Endodermal cell (in vitro differentiated cells): ENCODE measurements at regions not wholly inside any gene's neighbourhood (a gene's known extent, or its start where the extent isn't known, plus 50 kb on each side); places are given as distances from the start of the nearest gene placed in this dataset.

ENCODE experiments used
- DNase-seq: peaks from one replicate; pipeline ENCODE4 v3.0.0-alpha.2; 2017
- H3K27ac ChIP-seq: 2 replicates; pipeline ENCODE4 v1.5.1; 2013; ENCODE audit warnings: mild to moderate bottlenecking, low read depth, low read length, moderate library complexity
- H3K27me3 ChIP-seq: 2 replicates; pipeline ENCODE4 v1.6.1; 2013; ENCODE audit warnings: mild to moderate bottlenecking, low read length, moderate library complexity; ENCODE audit not compliant: insufficient read depth, control insufficient read depth, poor library complexity, severe bottlenecking
- H3K36me3 ChIP-seq: 2 replicates; pipeline ENCODE4 v1.7.0; 2013; ENCODE audit warnings: mild to moderate bottlenecking, low read length, moderate library complexity; ENCODE audit not compliant: control insufficient read depth, insufficient read depth
- H3K4me1 ChIP-seq: one replicate; pipeline ENCODE4 v1.7.0; 2013; ENCODE audit warnings: low read length; ENCODE audit not compliant: control insufficient read depth, insufficient read depth
- H3K4me3 ChIP-seq: 2 replicates; pipeline ENCODE4 v1.5.1; 2013; ENCODE audit warnings: mild to moderate bottlenecking, low read length, moderate library complexity
- H3K9ac ChIP-seq: 2 replicates; pipeline ENCODE4 v1.6.1; 2013; ENCODE audit warnings: mild to moderate bottlenecking, low read length, moderate library complexity; ENCODE audit not compliant: poor library complexity, severe bottlenecking; ENCODE audit errors: extremely low read depth
- H3K9me3 ChIP-seq: 2 replicates; pipeline ENCODE4 v1.6.1; 2013; ENCODE audit warnings: mild to moderate bottlenecking, low read length, moderate library complexity; ENCODE audit not compliant: control insufficient read depth
- H3K27ac Mint-ChIP-seq: 2 replicates; pipeline ENCODE4 v1.8.0; 2020; ENCODE audit warnings: mixed read lengths
- H3K27me3 Mint-ChIP-seq: 2 replicates; pipeline ENCODE4 v1.8.0; 2021; ENCODE audit warnings: mild to moderate bottlenecking, mixed read lengths; ENCODE audit not compliant: insufficient read depth
- H3K36me3 Mint-ChIP-seq: 2 replicates; pipeline ENCODE4 v1.8.0; 2020; ENCODE audit warnings: low read depth, mixed read lengths
- H3K4me1 Mint-ChIP-seq: 2 replicates; pipeline ENCODE4 v1.8.0; 2020; ENCODE audit warnings: mixed read lengths
- H3K4me3 Mint-ChIP-seq: 2 replicates; pipeline ENCODE4 v1.8.0; 2020; ENCODE audit warnings: mild to moderate bottlenecking, moderate library complexity, mixed read lengths
- H3K9me3 Mint-ChIP-seq: 2 replicates; pipeline ENCODE4 v1.8.0; 2020; ENCODE audit warnings: mild to moderate bottlenecking, mixed read lengths
- CTCF ChIP-seq: fragments of 200-600 bp; sonication (generic); conservative IDR thresholded peaks from 2 replicates; pipeline ENCODE4 v1.5.0; 2021; ENCODE audit warnings: antibody characterized with exemption, mild to moderate bottlenecking
- WGBS, 2 experiments: methylation state at CpG; one replicate each; pipeline versions ENCODE4 v1.1.5 to v1.1.7; 2013; ENCODE audit warnings: missing lambda C conversion rate in 2 of 2, mixed read lengths in 1 of 2; ENCODE audit not compliant: insufficient coverage in 1 of 2, insufficient read length in 1 of 2; 5-methylcytosine and 5-hydroxymethylcytosine counted together

GRCh38 chr3:66808891-66809594 lies 189.1 kb upstream of the KBTBD8 start:
- Histone ChIP-seq H3K4me3 (no peak overlapping the region), H3K27me3 (no peaks in the 10 kb centered on the region), H3K4me1 (peaks cover 4% of the 10 kb centered on the region), H3K9me3 (peaks cover 5% of the 10 kb centered on the region), H3K9ac (no peak overlapping the region), H3K36me3 (no peaks in the 10 kb centered on the region), H3K27ac (no peak overlapping the region)
- no peak for TF ChIP-seq CTCF
- DNase-seq, result no peak
- H3K36me3 Mint-ChIP-seq, result no peaks in the 10 kb centered on the region
- WGBS, 2 experiments, result 87 to 90% methylated on average over 5 to 6 of the region's 6 CpGs
- H3K27ac Mint-ChIP-seq, result no peak overlapping the region
- H3K4me1 Mint-ChIP-seq, result peaks cover 19% of the 10 kb centered on the region
- H3K4me3 Mint-ChIP-seq, result no peak overlapping the region
- no peaks in the 10 kb centered on the region for H3K9me3 Mint-ChIP-seq
- no peaks in the 10 kb centered on the region for H3K27me3 Mint-ChIP-seq

- DNase-seq, result no peak
- Histone ChIP-seq H3K4me1 (peaks cover 4% of the 10 kb centered on the region), H3K4me3 (no peak overlapping the region), H3K27me3 (no peaks in the 10 kb centered on the region), H3K9ac (no peak overlapping the region), H3K36me3 (no peaks in the 10 kb centered on the region), H3K9me3 (peaks cover 5% of the 10 kb centered on the region), H3K27ac (no peak overlapping the region)
- Mint-ChIP-seq H3K4me3 (no peak overlapping the region), H3K27me3 (no peaks in the 10 kb centered on the region), H3K27ac (no peak overlapping the region), H3K36me3 (no peaks in the 10 kb centered on the region), H3K4me1 (peaks cover 18% of the 10 kb centered on the region), H3K9me3 (no peaks in the 10 kb centered on the region)
- no peak for TF ChIP-seq CTCF
- 91 to 94% methylated on average over 4 of the region's 4 CpGs for WGBS, 2 experiments
Measured at GRCh38 chr3:66809595-66809958, 188.5 kb upstream of the KBTBD8 start.

GRCh38 chr3:66812136-66812535 lies 186.0 kb upstream of the KBTBD8 start:
- no peak for DNase-seq
- WGBS, 2 experiments, result 75 to 83% methylated on average over 2 of the region's 2 CpGs
- Mint-ChIP-seq H3K27me3 (no peaks in the 10 kb centered on the region), H3K4me1 (peaks cover 27% of the 10 kb centered on the region), H3K9me3 (no peaks in the 10 kb centered on the region), H3K36me3 (no peaks in the 10 kb centered on the region), H3K27ac (no peak overlapping the region), H3K4me3 (no peak overlapping the region)
- H3K27me3 ChIP-seq, result no peaks in the 10 kb centered on the region
- no peak overlapping the region for H3K4me3 ChIP-seq
- no peak for TF ChIP-seq CTCF
- H3K36me3 ChIP-seq, result no peaks in the 10 kb centered on the region
- H3K27ac ChIP-seq, result no peak overlapping the region
- no peak overlapping the region for H3K9ac ChIP-seq
- peaks cover 16% of the 10 kb centered on the region for H3K4me1 ChIP-seq
- peaks cover 5% of the 10 kb centered on the region for H3K9me3 ChIP-seq
